PC-3 (cell line): ENCODE measurements at regions not wholly inside any gene's neighbourhood (a gene's known extent, or its start where the extent isn't known, plus 50 kb on each side); places are given as distances from the start of the nearest gene placed in this dataset.
A peak's percentile ranks its signal among the peaks of the same experiment; 100 is the strongest.

Experiments
- ATAC-seq: fragments of 200-7000 bp; cut with Tn5 transposase; 2 replicates; pipeline ENCODE4 v1.9.1; 2020; ENCODE audit warnings: mild to moderate bottlenecking, moderate library complexity
- BruUV-seq: library from RNA; stranded (reverse); fragments of 400-500 nt; replicated peaks from 2 replicates; lab custom pipeline; 2021; lab: Mats Ljungman, UMichigan
- CTCF ChIA-PET: fragments of 300-600 bp; sonication (Branson Sonifier 250); formaldehyde crosslinking; loops from one replicate; lab custom pipeline; 2022; ENCODE audit warnings: antibody characterized with exemption; lab: Charles Lee
- POLR2A ChIA-PET: fragments of 300-600 bp; sonication (Branson Sonifier 250); formaldehyde crosslinking; loops from one replicate; lab custom pipeline; 2022; ENCODE audit warnings: antibody characterized with exemption; ENCODE audit not compliant: unreplicated experiment; lab: Charles Lee
- DNase-seq: peaks from one replicate; pipeline ENCODE4 v3.0.0-alpha.2; 2015
- H2AFZ ChIP-seq: fragments of 300-600 bp; sonication (generic); 2 replicates; pipeline ENCODE4 v1.6.0; 2016; ENCODE audit warnings: antibody characterized with exemption, low read length
- H3F3A ChIP-seq: fragments of 300-600 bp; sonication (generic); one replicate; pipeline ENCODE4 v1.6.0; 2017; ENCODE audit warnings: antibody characterized with exemption, low read length, control low read depth, mild to moderate bottlenecking; ENCODE audit not compliant: unreplicated experiment
- H3K27ac ChIP-seq: fragments of 300-600 bp; sonication (generic); 2 replicates; pipeline ENCODE4 v1.5.1; 2016; ENCODE audit warnings: mild to moderate bottlenecking, low read length
- H3K27me3 ChIP-seq: fragments of 300-600 bp; sonication (generic); 2 replicates; pipeline ENCODE4 v1.6.1; 2016; ENCODE audit warnings: low read length, mixed read lengths
- H3K36me3 ChIP-seq: fragments of 300-600 bp; sonication (generic); 2 replicates; pipeline ENCODE4 v1.6.1; 2016; ENCODE audit warnings: low read depth, mixed run types, low read length, mixed read lengths
- H3K4me1 ChIP-seq: fragments of 300-600 bp; sonication (generic); 2 replicates; pipeline ENCODE4 v1.5.1; 2016; ENCODE audit warnings: low read length; ENCODE audit not compliant: insufficient read depth
- H3K4me2 ChIP-seq: fragments of 300-600 bp; sonication (generic); 2 replicates; pipeline ENCODE4 v1.6.0; 2016; ENCODE audit warnings: low read length
- H3K4me3 ChIP-seq: fragments of 300-600 bp; sonication (generic); 2 replicates; pipeline ENCODE4 v1.5.1; 2016; ENCODE audit warnings: mild to moderate bottlenecking, low read length, mixed read lengths
- H3K79me2 ChIP-seq: fragments of 300-600 bp; sonication (generic); 2 replicates; pipeline ENCODE4 v1.6.1; 2017; ENCODE audit warnings: low read length, mixed read lengths
- H3K9ac ChIP-seq: fragments of 300-600 bp; sonication (generic); 2 replicates; pipeline ENCODE4 v1.6.0; 2016; ENCODE audit warnings: mild to moderate bottlenecking, low read length
- H3K9me2 ChIP-seq: fragments of 300-600 bp; sonication (generic); replicated peaks from 2 replicates; pipeline ENCODE4 v1.6.1; 2016; ENCODE audit warnings: mixed run types, low read length, mixed read lengths
- H3K9me3 ChIP-seq: fragments of 300-600 bp; sonication (generic); 2 replicates; pipeline ENCODE4 v1.6.1; 2016; ENCODE audit warnings: low read length, mixed read lengths
- H4K20me1 ChIP-seq: fragments of 300-600 bp; sonication (generic); 2 replicates; pipeline ENCODE4 v1.6.1; 2016; ENCODE audit warnings: low read length, mixed read lengths
- EZH2 ChIP-seq: fragments of 300-600 bp; sonication (generic); IDR thresholded peaks from one replicate; pipeline ENCODE4 v1.6.1; 2017; ENCODE audit warnings: antibody characterized with exemption, mild to moderate bottlenecking, low read length; ENCODE audit not compliant: unreplicated experiment
- EZH2phosphoT487 ChIP-seq: fragments of 300-600 bp; sonication (generic); IDR thresholded peaks from 2 replicates; pipeline ENCODE4 v1.6.1; 2018; ENCODE audit warnings: mild to moderate bottlenecking, antibody characterized with exemption, low read length, borderline replicate concordance
- intact Hi-C: fragments of 100-400 bp; cut with micrococcal nuclease; formaldehyde crosslinking; loops from 2 replicates; pipeline ENCODE4 v1.9.0; 2023
- TF ChIP-seq, protein P1 (sequence below): fragments of 300-600 bp; sonication (generic); conservative IDR thresholded peaks from 2 replicates; pipeline ENCODE4 v1.5.1; 2017; ENCODE audit warnings: antibody characterized with exemption, low read depth, mild to moderate bottlenecking, low read length

DNA sequence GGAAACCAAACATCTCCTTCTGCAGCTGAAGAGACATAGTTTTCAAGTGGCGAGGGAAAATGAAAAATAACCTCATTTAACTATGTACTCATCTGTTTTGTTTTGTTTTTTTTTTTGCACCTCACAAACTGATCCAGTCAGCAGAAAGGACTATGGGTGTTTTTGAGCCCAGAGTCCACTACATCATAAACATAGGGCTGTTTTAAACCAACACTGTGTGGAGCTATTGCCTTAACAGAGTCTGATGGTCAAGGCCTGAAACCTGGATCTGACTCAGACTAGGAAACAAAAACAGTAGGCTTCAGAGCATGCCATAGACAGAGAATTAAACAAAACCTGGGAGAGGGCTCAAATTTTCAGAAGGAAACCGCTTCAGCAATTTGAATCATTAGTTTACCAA, 99.3 kb upstream of the FSHB start:
- Histone ChIP-seq H3K9me2 (no peaks in the 10 kb centered on the region), H3K4me1 (no peaks in the 10 kb centered on the region), H3K9ac (no peak overlapping the region), H3K4me2 (no peak overlapping the region), H3K27me3 (no peaks in the 10 kb centered on the region), H3F3A (no peaks in the 10 kb centered on the region), H3K36me3 (no peaks in the 10 kb centered on the region), H3K27ac (no peak overlapping the region), H4K20me1 (no peaks in the 10 kb centered on the region), H3K79me2 (no peaks in the 10 kb centered on the region), H3K9me3 (no peaks in the 10 kb centered on the region), H2AFZ (no peak overlapping the region), H3K4me3 (no peak overlapping the region)
- ATAC-seq (no peak), DNase-seq (no peak)
- intact Hi-C loops, result no loop called here
- no TSS peak for BruUV-seq
- CTCF ChIA-PET, result no interaction called here
- POLR2A ChIA-PET, result no interaction called here
- TF ChIP-seq EZH2phosphoT487 (no peak), EZH2 (no peak)
- TF ChIP-seq, protein P1, sequence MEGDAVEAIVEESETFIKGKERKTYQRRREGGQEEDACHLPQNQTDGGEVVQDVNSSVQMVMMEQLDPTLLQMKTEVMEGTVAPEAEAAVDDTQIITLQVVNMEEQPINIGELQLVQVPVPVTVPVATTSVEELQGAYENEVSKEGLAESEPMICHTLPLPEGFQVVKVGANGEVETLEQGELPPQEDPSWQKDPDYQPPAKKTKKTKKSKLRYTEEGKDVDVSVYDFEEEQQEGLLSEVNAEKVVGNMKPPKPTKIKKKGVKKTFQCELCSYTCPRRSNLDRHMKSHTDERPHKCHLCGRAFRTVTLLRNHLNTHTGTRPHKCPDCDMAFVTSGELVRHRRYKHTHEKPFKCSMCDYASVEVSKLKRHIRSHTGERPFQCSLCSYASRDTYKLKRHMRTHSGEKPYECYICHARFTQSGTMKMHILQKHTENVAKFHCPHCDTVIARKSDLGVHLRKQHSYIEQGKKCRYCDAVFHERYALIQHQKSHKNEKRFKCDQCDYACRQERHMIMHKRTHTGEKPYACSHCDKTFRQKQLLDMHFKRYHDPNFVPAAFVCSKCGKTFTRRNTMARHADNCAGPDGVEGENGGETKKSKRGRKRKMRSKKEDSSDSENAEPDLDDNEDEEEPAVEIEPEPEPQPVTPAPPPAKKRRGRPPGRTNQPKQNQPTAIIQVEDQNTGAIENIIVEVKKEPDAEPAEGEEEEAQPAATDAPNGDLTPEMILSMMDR, result no peak

DNA sequence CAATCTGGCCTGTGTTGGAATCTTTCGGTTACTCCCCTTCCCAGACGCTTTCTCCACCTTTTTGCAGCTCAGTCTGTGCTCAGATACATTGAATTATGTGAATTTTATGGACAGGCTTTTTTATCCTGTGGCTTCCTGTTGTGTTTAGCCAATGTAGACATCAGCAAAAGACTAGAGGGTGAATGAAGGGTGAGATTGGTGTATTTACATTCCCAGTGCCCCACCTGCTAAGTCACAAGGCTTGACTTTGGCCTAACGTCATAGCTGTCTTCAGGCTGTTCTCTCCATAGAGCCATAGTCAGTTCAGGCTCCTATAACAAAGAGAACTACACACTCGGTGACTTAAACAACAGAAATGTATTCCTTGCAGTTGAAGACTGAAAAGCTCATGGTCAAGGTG, 97.5 kb upstream of the FSHB start:
- intact Hi-C loops, result no loop called here
- H4K20me1 ChIP-seq, result no peaks in the 10 kb centered on the region
- no peaks in the 10 kb centered on the region for H3F3A ChIP-seq
- H2AFZ ChIP-seq, result no peak overlapping the region
- H3K4me1 ChIP-seq, result no peaks in the 10 kb centered on the region
- no peaks in the 10 kb centered on the region for H3K36me3 ChIP-seq
- no peak overlapping the region for H3K4me2 ChIP-seq
- POLR2A ChIA-PET, result no interaction called here
- CTCF ChIA-PET, result no interaction called here
- TF ChIP-seq EZH2 (no peak), EZH2phosphoT487 (no peak)
- TF ChIP-seq, protein P1, result no peak
- no peak overlapping the region for H3K4me3 ChIP-seq
- H3K79me2 ChIP-seq, result no peaks in the 10 kb centered on the region
- DNase-seq, result no peak
- no TSS peak for BruUV-seq
- no peak overlapping the region for H3K9ac ChIP-seq
- no peaks in the 10 kb centered on the region for H3K27me3 ChIP-seq
- H3K9me2 ChIP-seq, result no peaks in the 10 kb centered on the region
- no peaks in the 10 kb centered on the region for H3K9me3 ChIP-seq
- no peak overlapping the region for H3K27ac ChIP-seq
- no peak for ATAC-seq

DNA sequence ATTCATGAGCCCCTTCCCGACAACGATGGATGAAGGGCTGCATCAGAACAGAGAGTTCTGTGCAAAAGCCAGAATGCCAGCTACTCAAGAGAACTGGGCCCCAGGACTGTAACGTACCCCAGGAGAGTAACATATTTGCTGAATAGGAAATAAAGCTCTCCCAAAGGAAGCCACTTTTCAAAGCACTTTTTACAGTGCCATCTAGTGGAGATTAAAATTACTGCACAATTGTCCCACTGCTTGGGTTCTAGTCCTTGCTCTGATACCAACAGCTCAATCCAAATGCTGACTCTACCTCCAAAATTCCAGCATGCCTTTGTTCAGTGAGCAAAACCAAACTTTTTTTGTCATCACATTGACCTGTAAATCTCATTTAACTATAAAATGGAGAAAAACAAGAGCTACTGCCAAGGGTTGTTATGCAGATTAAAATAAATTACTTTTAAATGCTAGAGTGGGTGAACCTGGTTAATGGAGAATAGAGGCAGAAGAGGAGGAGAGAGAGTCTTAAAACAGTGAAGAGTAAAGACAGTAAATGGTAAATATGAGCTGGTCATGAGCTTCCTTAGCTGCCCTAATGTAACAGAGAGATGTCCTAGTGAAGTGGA, 87.6 kb upstream of the FSHB start:
- H3F3A ChIP-seq, result no peaks in the 10 kb centered on the region
- no peaks in the 10 kb centered on the region for H3K27me3 ChIP-seq
- H3K27ac ChIP-seq, result no peak overlapping the region
- H3K4me1 ChIP-seq, result no peaks in the 10 kb centered on the region
- no peak for TF ChIP-seq EZH2
- TF ChIP-seq, protein P1, result peak; percentile 79
- CTCF ChIA-PET, result interaction anchor here (0.6 to 1.0 kb wide), 4 partner anchors 15 to 695 kb away, joined by 3 to 4 read pairs (median 3); no protein-coding TSS in a partner anchor
- no peak overlapping the region for H3K9ac ChIP-seq
- POLR2A ChIA-PET, result no interaction called here
- no peak overlapping the region for H3K4me2 ChIP-seq
- H3K9me2 ChIP-seq, result no peaks in the 10 kb centered on the region
- H3K4me3 ChIP-seq, result no peak overlapping the region
- no peaks in the 10 kb centered on the region for H3K79me2 ChIP-seq
- DNase-seq (peak; percentile 68), ATAC-seq (no peak)
- no TSS peak for BruUV-seq
- H4K20me1 ChIP-seq, result no peaks in the 10 kb centered on the region
- intact Hi-C loops, result loop anchor here (1.0 kb wide), 1 partner anchor 710 kb away; no protein-coding TSS in a partner anchor
- no peaks in the 10 kb centered on the region for H3K9me3 ChIP-seq
- H2AFZ ChIP-seq, result no peak overlapping the region
- no peaks in the 10 kb centered on the region for H3K36me3 ChIP-seq
